Stomach (tissue), 8 donors: ENCODE measurements at regions not wholly inside any gene's neighbourhood (a gene's known extent, or its start where the extent isn't known, plus 50 kb on each side); places are given as distances from the start of the nearest gene placed in this dataset.
A peak's percentile ranks its signal among the peaks of the same experiment; 100 is the strongest.

ENCODE experiments used
- DNase-seq, 2 donors: peaks; one replicate each; pipeline versions ENCODE4 v3.0.0 to v3.0.0-alpha.2; 2013 to 2019
- H3K27ac ChIP-seq, 5 donors: fragments of 200-600 bp in 4 of 5; sonication (generic) in 4 of 5; one replicate each; pipeline ENCODE4 v1.5.1; 2013 to 2019; ENCODE audit warnings: mild to moderate bottlenecking in 1 of 5, moderate library complexity in 1 of 5
- H3K27me3 ChIP-seq, 3 donors: fragments of 200-600 bp; sonication (generic); one replicate each; pipeline ENCODE4 v1.5.1; 2017 to 2019; ENCODE audit warnings: mixed run types in 1 of 3
- H3K36me3 ChIP-seq, 4 donors: fragments of 200-600 bp; sonication (generic); 1 replicate in 3 of 4; 2 replicates in 1 of 4; pipeline ENCODE4 v1.5.1; 2016 to 2019
- H3K4me1 ChIP-seq, 4 donors: fragments of 200-600 bp; sonication (generic); one replicate each; pipeline ENCODE4 v1.5.1; 2016 to 2019
- H3K4me3 ChIP-seq, 4 donors: fragments of 200-600 bp; sonication (generic) in 3 of 4; one replicate each; pipeline ENCODE4 v1.5.1; 2016 to 2019; ENCODE audit warnings: mild to moderate bottlenecking in 1 of 4
- H3K9me3 ChIP-seq, 4 donors: fragments of 200-600 bp; sonication (generic); one replicate each; pipeline ENCODE4 v1.5.1; 2016 to 2019
- EP300 ChIP-seq: sonication (generic); formaldehyde crosslinking; IDR thresholded peaks from one replicate; pipeline ENCODE4 v1.6.1; 2017; ENCODE audit warnings: antibody characterized with exemption
- POLR2A ChIP-seq, 4 donors: fragments of 450-650 bp; IDR thresholded peaks; one replicate each; pipeline ENCODE4 v1.6.1; 2016; ENCODE audit warnings: antibody characterized with exemption in 4 of 4, control low read depth in 2 of 4, mild to moderate bottlenecking in 1 of 4, moderate library complexity in 1 of 4
- POLR2AphosphoS5 ChIP-seq, 3 donors: sonication (generic); formaldehyde crosslinking; IDR thresholded peaks; one replicate each; pipeline ENCODE4 v1.6.1; 2016; ENCODE audit warnings: antibody characterized with exemption in 3 of 3
- WGBS, 5 donors: extraction: QIAGEN DNeasy Blood & Tissue Kit in 3 of 5; methylation state at CpG; one replicate each; pipeline versions ENCODE4 v1.1.5 to v1.1.7; 2013 to 2018; 5-methylcytosine and 5-hydroxymethylcytosine counted together
- intact Hi-C: fragments of 100-400 bp; cut with DNase I; formaldehyde crosslinking; loops from one replicate; pipeline ENCODE4 v1.15.1; 2023; ENCODE audit warnings: low total_unique reads
- TF ChIP-seq, protein P1 (sequence below), 7 experiments: fragments of 450-650 bp in 4 of 7; fragments of 200-600 bp in 3 of 7; sonication (generic) in 3 of 7; IDR thresholded peaks; one replicate each; pipeline ENCODE4 v1.5.1; 2016 to 2019; ENCODE audit warnings: antibody characterized with exemption in 7 of 7, control low read depth in 2 of 7, mild to moderate bottlenecking in 1 of 7
- donor health status: healthy with polysubstance abuse.
- donor health status: Bipolar disorder and iron deficiency.
- donor health status: healthy.

DNA sequence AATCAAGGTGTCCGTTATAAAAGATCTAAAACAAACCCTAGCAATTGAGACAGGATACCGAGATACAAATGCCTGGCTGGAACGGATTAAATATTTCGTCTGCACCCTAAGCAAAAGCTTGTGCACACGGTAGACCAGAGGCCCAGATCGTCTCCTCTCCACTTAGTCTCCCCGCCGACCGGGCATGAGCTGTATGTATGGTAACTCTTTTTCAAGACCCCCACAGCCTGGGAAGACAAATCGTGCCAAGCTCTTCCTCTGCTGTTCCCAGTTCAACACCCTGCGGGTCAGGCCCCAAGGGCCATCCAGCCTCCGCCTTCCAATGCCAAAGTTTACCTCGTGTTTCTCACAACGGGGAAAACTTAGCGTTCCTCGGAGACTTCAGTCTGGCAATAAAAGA is 285.7 kb upstream of the GALNT17 start:
- intact Hi-C loops: no loop called here
- Histone ChIP-seq H3K27me3 (no peaks in the 10 kb centered on the region), H3K4me1 (no peaks in the 10 kb centered on the region), H3K9me3 (peaks cover 0 to 14% (median 8%) of the 10 kb centered on the region in 4 donors), H3K36me3 (no peaks in the 10 kb centered on the region), H3K27ac (no peak overlapping the region), H3K4me3 (no peak overlapping the region)
- WGBS, 5 donors: 86 to 93% (median 91%) methylated on average over 16 of the region's 16 CpGs
- TF ChIP-seq POLR2AphosphoS5 (IDR thresholded peaks at IDR 0.05) (no peak), EP300 (no peak), POLR2A (IDR thresholded peaks at IDR 0.05) (no peak)
- TF ChIP-seq, protein P1, sequence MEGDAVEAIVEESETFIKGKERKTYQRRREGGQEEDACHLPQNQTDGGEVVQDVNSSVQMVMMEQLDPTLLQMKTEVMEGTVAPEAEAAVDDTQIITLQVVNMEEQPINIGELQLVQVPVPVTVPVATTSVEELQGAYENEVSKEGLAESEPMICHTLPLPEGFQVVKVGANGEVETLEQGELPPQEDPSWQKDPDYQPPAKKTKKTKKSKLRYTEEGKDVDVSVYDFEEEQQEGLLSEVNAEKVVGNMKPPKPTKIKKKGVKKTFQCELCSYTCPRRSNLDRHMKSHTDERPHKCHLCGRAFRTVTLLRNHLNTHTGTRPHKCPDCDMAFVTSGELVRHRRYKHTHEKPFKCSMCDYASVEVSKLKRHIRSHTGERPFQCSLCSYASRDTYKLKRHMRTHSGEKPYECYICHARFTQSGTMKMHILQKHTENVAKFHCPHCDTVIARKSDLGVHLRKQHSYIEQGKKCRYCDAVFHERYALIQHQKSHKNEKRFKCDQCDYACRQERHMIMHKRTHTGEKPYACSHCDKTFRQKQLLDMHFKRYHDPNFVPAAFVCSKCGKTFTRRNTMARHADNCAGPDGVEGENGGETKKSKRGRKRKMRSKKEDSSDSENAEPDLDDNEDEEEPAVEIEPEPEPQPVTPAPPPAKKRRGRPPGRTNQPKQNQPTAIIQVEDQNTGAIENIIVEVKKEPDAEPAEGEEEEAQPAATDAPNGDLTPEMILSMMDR (IDR thresholded peaks at IDR 0.05): no peak
- DNase-seq: no peak

DNA sequence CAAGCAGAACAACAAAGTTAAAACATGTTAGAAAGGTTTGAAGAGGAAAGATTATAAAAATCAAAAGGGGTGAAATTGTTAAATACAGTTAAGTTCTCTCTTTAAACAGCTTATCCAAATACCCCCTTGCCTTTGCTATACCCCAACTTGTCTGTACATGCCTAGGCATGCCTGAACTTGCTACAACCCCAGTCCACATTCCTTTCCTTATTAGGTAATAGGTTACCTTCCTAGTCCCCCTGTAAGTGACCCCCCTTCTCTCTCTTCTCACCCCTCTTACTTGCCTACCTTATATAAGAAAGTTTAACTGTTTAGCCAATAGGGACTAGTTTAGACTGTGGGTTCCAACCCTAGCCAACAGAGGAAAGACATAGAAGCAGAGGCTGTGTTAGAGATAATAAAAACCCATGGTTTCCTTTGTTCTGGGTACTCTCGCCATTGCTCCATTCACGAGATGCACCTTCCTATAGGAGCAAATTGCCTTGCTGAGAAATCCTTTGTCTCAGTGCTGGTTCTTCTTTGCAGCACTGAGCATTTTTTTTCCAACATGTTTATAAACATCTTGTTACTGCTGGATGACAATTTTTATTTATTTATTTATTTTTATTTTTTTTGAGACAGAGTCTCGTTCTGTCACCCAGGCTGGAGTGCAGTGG is 282.2 kb upstream of the GALNT17 start:
- Histone ChIP-seq H3K27ac (no peak overlapping the region), H3K4me1 (no peaks in the 10 kb centered on the region), H3K36me3 (no peaks in the 10 kb centered on the region), H3K27me3 (no peaks in the 10 kb centered on the region), H3K4me3 (no peak overlapping the region), H3K9me3 (peaks cover 0 to 9% (median 8%) of the 10 kb centered on the region in 4 donors)
- WGBS, 5 donors: 89 to 91% (median 90%) methylated on average over 3 of the region's 3 CpGs
- DNase-seq: no peak
- TF ChIP-seq POLR2A (IDR thresholded peaks at IDR 0.05) (no peak), POLR2AphosphoS5 (IDR thresholded peaks at IDR 0.05) (no peak), EP300 (no peak)
- TF ChIP-seq, protein P1 (IDR thresholded peaks at IDR 0.05): no peak
- intact Hi-C loops: no loop called here

DNA sequence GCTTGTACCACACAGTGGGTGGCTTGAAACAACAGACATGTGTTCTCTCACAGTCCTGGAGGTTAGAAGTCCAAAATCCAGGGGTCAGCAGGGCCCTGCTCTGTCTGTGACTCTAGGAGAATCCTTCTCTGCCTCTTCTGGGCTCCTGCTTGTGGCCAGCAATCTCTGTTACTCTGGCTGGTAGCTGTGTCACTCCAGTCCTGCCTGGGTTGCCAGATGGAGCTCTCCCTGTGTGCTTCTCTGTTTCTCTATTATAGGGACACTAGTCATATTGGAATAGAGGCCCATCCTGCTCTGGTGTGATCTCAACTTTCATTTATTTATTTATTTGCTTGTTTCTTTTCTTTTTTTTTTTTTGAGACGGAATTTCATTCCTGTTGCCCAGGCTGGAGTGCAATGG is 276.6 kb upstream of the GALNT17 start:
- 70 to 89% (median 82%) methylated on average over 1 of the region's 1 CpG for WGBS, 5 donors

DNA sequence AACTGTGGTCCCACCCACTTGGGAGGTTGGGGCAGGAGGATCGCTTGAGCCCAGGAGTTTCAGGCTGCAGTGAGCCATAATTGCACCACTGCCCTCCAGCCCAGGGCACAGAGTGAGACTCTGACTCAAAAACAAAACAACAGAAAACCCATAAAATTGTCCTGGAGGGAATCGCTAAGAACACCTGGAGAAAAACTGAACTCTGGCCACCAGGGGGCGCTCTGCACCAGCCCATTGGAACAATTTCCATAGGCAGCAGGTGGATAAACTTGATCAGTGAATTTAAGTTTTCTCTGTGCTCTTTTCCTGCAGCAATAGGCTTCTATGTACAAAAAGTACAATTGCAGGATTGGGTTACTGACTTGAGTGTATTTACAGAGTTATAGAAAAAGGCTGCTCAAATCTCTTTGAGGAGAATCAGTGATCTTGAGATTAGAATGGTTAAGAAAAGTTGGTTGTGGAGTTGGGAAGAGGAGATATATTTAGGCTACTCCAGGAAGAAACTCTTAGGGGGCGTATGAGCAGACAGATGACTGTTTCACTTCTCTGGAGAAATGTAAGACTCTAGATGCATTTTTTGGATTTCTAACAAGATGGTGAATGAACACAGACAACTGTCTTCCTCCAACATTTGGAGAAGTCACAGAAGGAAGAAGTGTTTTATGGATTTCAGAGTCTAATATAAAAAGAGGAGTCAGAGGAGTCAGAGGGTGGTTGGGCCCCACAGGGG is 274.9 kb upstream of the GALNT17 start:
- Histone ChIP-seq H3K4me1 (no peaks in the 10 kb centered on the region), H3K4me3 (no peak overlapping the region), H3K27me3 (no peaks in the 10 kb centered on the region), H3K36me3 (no peaks in the 10 kb centered on the region), H3K27ac (no peak overlapping the region), H3K9me3 (peaks cover 0 to 9% (median 6%) of the 10 kb centered on the region in 4 donors)
- WGBS, 5 donors: 10 to 17% (median 14%) methylated on average over 4 of the region's 4 CpGs
- TF ChIP-seq POLR2AphosphoS5 (IDR thresholded peaks at IDR 0.05) (no peak), EP300 (no peak)
- TF ChIP-seq, protein P1 (IDR thresholded peaks at IDR 0.05): peak in 5 of 7 experiments; percentile 42 to 94 (median 76)
- intact Hi-C loops: loop anchor here (5.0 kb wide), 1 partner anchor 875 kb away; no protein-coding TSS in a partner anchor
- DNase-seq: peak; percentile 68 to 87

More for the DNA sequence above, 276.6 kb upstream of the GALNT17 start:
- Histone ChIP-seq H3K36me3 (no peaks in the 10 kb centered on the region), H3K9me3 (peaks cover 0 to 6% (median 1%) of the 10 kb centered on the region in 4 donors), H3K4me3 (no peak overlapping the region), H3K27ac (no peak overlapping the region), H3K4me1 (no peaks in the 10 kb centered on the region), H3K27me3 (no peaks in the 10 kb centered on the region)
- no peak for DNase-seq
- intact Hi-C loops: loop anchor here (5.0 kb wide), 1 partner anchor 877 kb away; no protein-coding TSS in a partner anchor
- TF ChIP-seq, protein P1 (IDR thresholded peaks at IDR 0.05): no peak
- TF ChIP-seq EP300: no peak
- no peak for TF ChIP-seq POLR2AphosphoS5 (IDR thresholded peaks at IDR 0.05)
- no peak for TF ChIP-seq POLR2A (IDR thresholded peaks at IDR 0.05)
